Breast epithelium (tissue), 4 donors: ENCODE measurements at regions not wholly inside any gene's neighbourhood (a gene's known extent, or its start where the extent isn't known, plus 50 kb on each side); places are given as distances from the start of the nearest gene placed in this dataset.

Experiments
- DNase-seq, 2 donors: peaks; one replicate each; pipeline ENCODE4 v3.0.0-alpha.2; 2019; ENCODE audit warnings: low spot score in 2 of 2
- H3K27ac ChIP-seq, 2 donors: fragments of 200-600 bp; sonication (generic) in 1 of 2; one replicate each; pipeline ENCODE4 v1.5.1; 2016 to 2019; ENCODE audit warnings: mild to moderate bottlenecking in 1 of 2
- H3K27me3 ChIP-seq, 2 donors: fragments of 200-600 bp; sonication (generic) in 1 of 2; one replicate each; pipeline versions ENCODE4 v1.5.1 to v1.6.0; 2017 to 2019; ENCODE audit warnings: control low read depth in 1 of 2, mild to moderate bottlenecking in 1 of 2
- H3K36me3 ChIP-seq: fragments of 200-600 bp; one replicate; pipeline ENCODE4 v1.5.1; 2019
- H3K4me1 ChIP-seq, 2 donors: fragments of 200-600 bp; sonication (generic); one replicate each; pipeline ENCODE4 v1.5.1; 2016 to 2019; ENCODE audit warnings: control low read depth in 1 of 2
- H3K4me3 ChIP-seq, 3 donors: fragments of 200-600 bp; sonication (generic); 1 replicate in 2 of 3; 2 replicates in 1 of 3; pipeline ENCODE4 v1.5.1; 2016 to 2019; ENCODE audit warnings: mild to moderate bottlenecking in 3 of 3, moderate library complexity in 2 of 3
- H3K9me3 ChIP-seq, 2 donors: fragments of 200-600 bp; sonication (generic) in 1 of 2; one replicate each; pipeline ENCODE4 v1.5.1; 2016 to 2019; ENCODE audit warnings: control low read depth in 1 of 2
- CTCF ChIP-seq, 3 donors: fragments of 450-650 bp; IDR thresholded peaks; one replicate each; pipeline ENCODE4 v1.5.1; 2016 to 2017; ENCODE audit warnings: antibody characterized with exemption in 3 of 3, mild to moderate bottlenecking in 3 of 3, moderate library complexity in 3 of 3
- POLR2A ChIP-seq: fragments of 450-650 bp; IDR thresholded peaks from one replicate; pipeline ENCODE4 v1.6.1; 2016; ENCODE audit warnings: antibody characterized with exemption, mild to moderate bottlenecking, moderate library complexity
- POLR2AphosphoS5 ChIP-seq, 3 donors: sonication (generic); formaldehyde crosslinking; IDR thresholded peaks; one replicate each; pipeline ENCODE4 v1.6.1; 2017; ENCODE audit warnings: antibody characterized with exemption in 3 of 3
- intact Hi-C: fragments of 100-400 bp; cut with DNase I; formaldehyde crosslinking; loops from one replicate; pipeline ENCODE4 v1.15.1; 2023; ENCODE audit warnings: low total_unique reads

GRCh38 chr7:136051203-136051928 lies 74.2 kb upstream of the MTPN start:
- TF ChIP-seq POLR2AphosphoS5 (IDR thresholded peaks at IDR 0.05) (no peak), CTCF (IDR thresholded peaks at IDR 0.05) (no peak), POLR2A (no peak)
- no peaks in the 10 kb centered on the region for H3K9me3 ChIP-seq
- no peaks in the 10 kb centered on the region for H3K27me3 ChIP-seq
- no peaks in the 10 kb centered on the region for H3K4me1 ChIP-seq
- intact Hi-C loops = no loop called here
- no peak overlapping the region for H3K27ac ChIP-seq
- DNase-seq = no peak
- H3K36me3 ChIP-seq = no peaks in the 10 kb centered on the region
- no peak overlapping the region for H3K4me3 ChIP-seq

GRCh38 chr7:136050462-136050847 lies 73.3 kb upstream of the MTPN start:
- DNase-seq = no peak
- Histone ChIP-seq H3K27me3 (no peaks in the 10 kb centered on the region), H3K36me3 (no peaks in the 10 kb centered on the region), H3K4me1 (no peaks in the 10 kb centered on the region), H3K4me3 (no peak overlapping the region), H3K27ac (no peak overlapping the region), H3K9me3 (no peaks in the 10 kb centered on the region)
- intact Hi-C loops = no loop called here
- TF ChIP-seq POLR2A (no peak), POLR2AphosphoS5 (IDR thresholded peaks at IDR 0.05) (no peak), CTCF (IDR thresholded peaks at IDR 0.05) (no peak)

- Histone ChIP-seq H3K4me1 (no peaks in the 10 kb centered on the region), H3K36me3 (no peaks in the 10 kb centered on the region), H3K27ac (no peak overlapping the region), H3K4me3 (no peak overlapping the region), H3K9me3 (no peaks in the 10 kb centered on the region), H3K27me3 (no peaks in the 10 kb centered on the region)
- no peak for TF ChIP-seq POLR2AphosphoS5 (IDR thresholded peaks at IDR 0.05)
- no peak for TF ChIP-seq CTCF (IDR thresholded peaks at IDR 0.05)
- no peak for TF ChIP-seq POLR2A
- intact Hi-C loops = no loop called here
- no peak for DNase-seq
Measured at GRCh38 chr7:136049818-136050461, 72.8 kb upstream of the MTPN start.

- Histone ChIP-seq H3K27me3 (no peaks in the 10 kb centered on the region), H3K4me3 (no peak overlapping the region), H3K27ac (no peak overlapping the region), H3K36me3 (no peaks in the 10 kb centered on the region), H3K9me3 (no peaks in the 10 kb centered on the region), H3K4me1 (no peaks in the 10 kb centered on the region)
- DNase-seq = no peak
- intact Hi-C loops = no loop called here
- TF ChIP-seq CTCF (IDR thresholded peaks at IDR 0.05) = no peak
- TF ChIP-seq POLR2A = no peak
Measured at GRCh38 chr7:136049117-136049516, 72.0 kb upstream of the MTPN start.

GRCh38 chr7:136046548-136046947 lies 69.4 kb upstream of the MTPN start:
- H3K4me1 ChIP-seq = no peaks in the 10 kb centered on the region
- intact Hi-C loops = no loop called here
- no peaks in the 10 kb centered on the region for H3K27me3 ChIP-seq
- no peak for DNase-seq
- H3K9me3 ChIP-seq = no peaks in the 10 kb centered on the region
- H3K36me3 ChIP-seq = no peaks in the 10 kb centered on the region
- no peak overlapping the region for H3K27ac ChIP-seq
- no peak for TF ChIP-seq POLR2AphosphoS5 (IDR thresholded peaks at IDR 0.05)
- no peak overlapping the region for H3K4me3 ChIP-seq
